Brain microvascular endothelial cell (primary cell): ENCODE measurements at regions not wholly inside any gene's neighbourhood (a gene's known extent, or its start where the extent isn't known, plus 50 kb on each side); places are given as distances from the start of the nearest gene placed in this dataset.

ENCODE experiments used
- DNase-seq: peaks from one replicate; pipeline ENCODE4 v3.0.0-alpha.2; 2020
- H3K27ac ChIP-seq: fragments of 250-450 bp; sonication (Bioruptor Pico); 2 replicates; pipeline ENCODE4 v1.5.1; 2020; ENCODE audit warnings: mild to moderate bottlenecking, moderate library complexity
- H3K27me3 ChIP-seq: fragments of 250-450 bp; sonication (Bioruptor Pico); replicated peaks from 2 replicates; pipeline ENCODE4 v1.5.1; 2020; ENCODE audit warnings: mild to moderate bottlenecking
- H3K36me3 ChIP-seq: fragments of 250-450 bp; sonication (Bioruptor Pico); replicated peaks from 2 replicates; pipeline ENCODE4 v1.5.1; 2020; ENCODE audit warnings: mild to moderate bottlenecking
- H3K4me3 ChIP-seq: 2 replicates; pipeline ENCODE4 v1.5.1; 2011; ENCODE audit warnings: low read depth, mild to moderate bottlenecking, control low read depth, low read length, moderate library complexity
- in situ Hi-C: cut with HindIII; loops from 2 replicates; pipeline ENCODE4 v1.10.0; 2017; ENCODE audit warnings: low sequenced_read_pairs, low pct_ligation_motif_present
- TF ChIP-seq, protein P1 (sequence below): IDR thresholded peaks from 2 replicates; pipeline ENCODE4 v1.5.1; 2011; ENCODE audit warnings: low read depth, mild to moderate bottlenecking, moderate library complexity, low read length, control low read depth, inconsistent platforms; ENCODE audit errors: missing control alignments

GRCh38 chr16:6266703-6267102 is 1065.9 kb upstream of the RBFOX1 start:
- Histone ChIP-seq H3K27ac (no peak overlapping the region), H3K4me3 (no peak overlapping the region), H3K27me3 (no peaks in the 10 kb centered on the region), H3K36me3 (no peaks in the 10 kb centered on the region)
- in situ Hi-C loops, result no loop called here
- DNase-seq, result no peak
- TF ChIP-seq, protein P1, sequence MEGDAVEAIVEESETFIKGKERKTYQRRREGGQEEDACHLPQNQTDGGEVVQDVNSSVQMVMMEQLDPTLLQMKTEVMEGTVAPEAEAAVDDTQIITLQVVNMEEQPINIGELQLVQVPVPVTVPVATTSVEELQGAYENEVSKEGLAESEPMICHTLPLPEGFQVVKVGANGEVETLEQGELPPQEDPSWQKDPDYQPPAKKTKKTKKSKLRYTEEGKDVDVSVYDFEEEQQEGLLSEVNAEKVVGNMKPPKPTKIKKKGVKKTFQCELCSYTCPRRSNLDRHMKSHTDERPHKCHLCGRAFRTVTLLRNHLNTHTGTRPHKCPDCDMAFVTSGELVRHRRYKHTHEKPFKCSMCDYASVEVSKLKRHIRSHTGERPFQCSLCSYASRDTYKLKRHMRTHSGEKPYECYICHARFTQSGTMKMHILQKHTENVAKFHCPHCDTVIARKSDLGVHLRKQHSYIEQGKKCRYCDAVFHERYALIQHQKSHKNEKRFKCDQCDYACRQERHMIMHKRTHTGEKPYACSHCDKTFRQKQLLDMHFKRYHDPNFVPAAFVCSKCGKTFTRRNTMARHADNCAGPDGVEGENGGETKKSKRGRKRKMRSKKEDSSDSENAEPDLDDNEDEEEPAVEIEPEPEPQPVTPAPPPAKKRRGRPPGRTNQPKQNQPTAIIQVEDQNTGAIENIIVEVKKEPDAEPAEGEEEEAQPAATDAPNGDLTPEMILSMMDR, result no peak

DNA sequence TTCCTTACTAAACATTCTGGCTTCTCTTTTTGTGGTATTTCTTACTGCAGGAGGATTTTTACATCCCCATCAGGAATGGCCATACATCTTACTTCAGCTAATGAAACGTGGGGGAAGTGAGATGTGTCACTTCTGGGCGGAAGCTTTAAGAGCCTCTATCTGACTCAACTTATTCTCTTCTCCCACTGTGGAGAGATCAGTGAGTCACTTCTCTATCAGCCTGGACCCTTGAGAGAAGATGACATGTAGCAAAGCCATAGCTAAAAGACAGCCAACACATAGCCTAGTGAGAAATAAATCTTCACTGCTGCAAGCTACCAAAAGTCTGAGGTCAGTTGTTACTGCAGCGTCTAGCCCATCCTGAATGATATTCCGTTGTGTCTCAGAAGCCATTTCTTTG is 1066.7 kb upstream of the RBFOX1 start:
- Histone ChIP-seq H3K36me3 (no peaks in the 10 kb centered on the region), H3K27me3 (no peaks in the 10 kb centered on the region), H3K27ac (peak overlapping the region; percentile 66), H3K4me3 (no peak overlapping the region)
- in situ Hi-C loops, result no loop called here
- DNase-seq, result peak; percentile 75
- TF ChIP-seq, protein P1, result no peak

GRCh38 chr16:6258056-6258455 is 1074.6 kb upstream of the RBFOX1 start:
- TF ChIP-seq, protein P1, result no peak
- no peaks in the 10 kb centered on the region for H3K27me3 ChIP-seq
- H3K27ac ChIP-seq, result no peak overlapping the region
- DNase-seq, result no peak
- in situ Hi-C loops, result no loop called here
- H3K4me3 ChIP-seq, result no peak overlapping the region
- H3K36me3 ChIP-seq, result no peaks in the 10 kb centered on the region

- H3K27me3 ChIP-seq, result no peaks in the 10 kb centered on the region
- H3K4me3 ChIP-seq, result no peak overlapping the region
- TF ChIP-seq, protein P1, result no peak
- no peaks in the 10 kb centered on the region for H3K36me3 ChIP-seq
- DNase-seq, result no peak
- in situ Hi-C loops, result no loop called here
- no peak overlapping the region for H3K27ac ChIP-seq
These were observed 1080.1 kb upstream of the RBFOX1 start for GRCh38 chr16:6252541-6252940.

GRCh38 chr16:6250511-6250910 is 1082.1 kb upstream of the RBFOX1 start:
- Histone ChIP-seq H3K27ac (no peak overlapping the region), H3K4me3 (no peak overlapping the region), H3K27me3 (no peaks in the 10 kb centered on the region), H3K36me3 (no peaks in the 10 kb centered on the region)
- in situ Hi-C loops, result no loop called here
- DNase-seq, result no peak
- TF ChIP-seq, protein P1, result no peak

DNA sequence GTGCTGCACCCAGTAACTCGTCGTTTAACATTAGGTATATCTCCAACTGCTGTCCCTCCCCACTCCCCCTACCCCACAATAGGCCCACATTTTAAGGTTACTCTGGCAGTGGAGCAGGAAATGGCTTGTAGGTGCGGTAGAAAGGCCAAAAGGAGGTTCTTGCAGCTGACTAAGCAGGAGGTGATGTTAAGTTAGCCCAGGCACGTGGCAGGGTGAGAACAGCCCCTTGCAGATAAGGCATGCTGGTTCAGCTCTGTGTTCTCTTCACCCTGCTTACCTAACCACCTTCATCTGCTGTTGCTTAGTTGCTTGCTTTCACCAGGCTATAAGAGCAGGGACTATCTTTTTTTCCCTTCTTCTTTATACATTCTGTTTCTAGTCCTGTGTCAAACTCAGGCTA is 1082.8 kb upstream of the RBFOX1 start:
- in situ Hi-C loops, result no loop called here
- no peak overlapping the region for H3K27ac ChIP-seq
- no peak for DNase-seq
- no peak overlapping the region for H3K4me3 ChIP-seq
- TF ChIP-seq, protein P1, result no peak
- no peaks in the 10 kb centered on the region for H3K36me3 ChIP-seq
- H3K27me3 ChIP-seq, result no peaks in the 10 kb centered on the region
